Karpas-422 (cell line): ENCODE measurements at regions not wholly inside any gene's neighbourhood (a gene's known extent, or its start where the extent isn't known, plus 50 kb on each side); places are given as distances from the start of the nearest gene placed in this dataset.

Experiments used
- DNase-seq: peaks from one replicate; pipeline ENCODE4 v3.0.0-alpha.2; 2015
- H2AFZ ChIP-seq: fragments of 200-600 bp; sonication (generic); 2 replicates; pipeline ENCODE4 v1.6.1; 2014; ENCODE audit warnings: antibody characterized with exemption, low read length, mixed read lengths
- H3K27ac ChIP-seq: fragments of 200-600 bp; sonication (generic); 2 replicates; pipeline ENCODE4 v1.5.1; 2014; ENCODE audit warnings: mild to moderate bottlenecking, low read length, moderate library complexity
- H3K27me3 ChIP-seq: fragments of 200-600 bp; sonication (generic); 2 replicates; pipeline ENCODE4 v1.6.1; 2014; ENCODE audit warnings: low read length, mixed read lengths
- H3K36me3 ChIP-seq: fragments of 200-600 bp; sonication (generic); 2 replicates; pipeline ENCODE4 v1.6.1; 2014; ENCODE audit warnings: low read length, mixed read lengths; ENCODE audit not compliant: insufficient read depth
- H3K4me1 ChIP-seq: fragments of 200-600 bp; sonication (generic); 2 replicates; pipeline ENCODE4 v1.6.1; 2014; ENCODE audit warnings: mild to moderate bottlenecking, low read length, mixed read lengths
- H3K4me2 ChIP-seq: fragments of 200-600 bp; sonication (generic); 2 replicates; pipeline ENCODE4 v1.6.1; 2014; ENCODE audit warnings: low read length, low read depth, mild to moderate bottlenecking; ENCODE audit not compliant: poor library complexity, severe bottlenecking
- H3K4me3 ChIP-seq: fragments of 200-600 bp; sonication (generic); 2 replicates; pipeline ENCODE4 v1.5.1; 2014; ENCODE audit warnings: mild to moderate bottlenecking, antibody characterized with exemption, low read length, mixed read lengths
- H3K79me2 ChIP-seq: fragments of 200-600 bp; sonication (generic); 2 replicates; pipeline ENCODE4 v1.6.1; 2014; ENCODE audit warnings: mild to moderate bottlenecking, low read length, mixed read lengths
- H3K9ac ChIP-seq: fragments of 200-600 bp; sonication (generic); 2 replicates; pipeline ENCODE4 v1.6.0; 2014; ENCODE audit warnings: low read length
- H3K9me2 ChIP-seq: fragments of 200-600 bp; sonication (generic), shearing (Covaris generic); replicated peaks from 2 replicates; pipeline ENCODE4 v1.6.0; 2014; ENCODE audit warnings: mild to moderate bottlenecking, low read length, moderate library complexity; ENCODE audit not compliant: insufficient read depth
- H3K9me3 ChIP-seq: fragments of 300-700, 200-600 bp; sonication (generic); 2 replicates; pipeline ENCODE4 v1.6.1; 2014; ENCODE audit warnings: low read length, mixed read lengths
- H4K20me1 ChIP-seq: fragments of 200-600 bp; sonication (generic); 2 replicates; pipeline ENCODE4 v1.6.1; 2014; ENCODE audit warnings: mild to moderate bottlenecking, antibody characterized with exemption, low read length, low read depth; ENCODE audit not compliant: insufficient read depth

- Histone ChIP-seq H3K27me3 (no peaks in the 10 kb centered on the region), H4K20me1 (no peaks in the 10 kb centered on the region), H3K27ac (no peak overlapping the region), H2AFZ (no peak overlapping the region), H3K9me3 (no peaks in the 10 kb centered on the region), H3K79me2 (no peaks in the 10 kb centered on the region), H3K9me2 (no peaks in the 10 kb centered on the region), H3K4me1 (no peaks in the 10 kb centered on the region), H3K4me2 (no peak overlapping the region), H3K9ac (no peak overlapping the region), H3K4me3 (no peak overlapping the region), H3K36me3 (no peaks in the 10 kb centered on the region)
- DNase-seq = no peak
Measured at GRCh38 chr12:130216031-130216430, 53.8 kb downstream of the FZD10 start.

GRCh38 chr12:130218682-130219081 lies 56.4 kb downstream of the FZD10 start:
- Histone ChIP-seq H3K4me3 (no peak overlapping the region), H3K27me3 (no peaks in the 10 kb centered on the region)

GRCh38 chr12:130219929-130220705 lies 57.9 kb downstream of the FZD10 start:
- Histone ChIP-seq H3K27me3 (no peaks in the 10 kb centered on the region), H3K9me2 (no peaks in the 10 kb centered on the region), H3K4me2 (no peak overlapping the region), H3K9me3 (no peaks in the 10 kb centered on the region), H3K36me3 (no peaks in the 10 kb centered on the region), H3K79me2 (no peaks in the 10 kb centered on the region), H3K4me3 (no peak overlapping the region), H3K9ac (no peak overlapping the region), H2AFZ (no peak overlapping the region), H4K20me1 (no peaks in the 10 kb centered on the region), H3K4me1 (no peaks in the 10 kb centered on the region), H3K27ac (no peak overlapping the region)
- DNase-seq = no peak

More at GRCh38 chr12:130218682-130219081, 56.4 kb downstream of the FZD10 start:
- Histone ChIP-seq H3K4me2 (no peak overlapping the region), H3K9me3 (no peaks in the 10 kb centered on the region), H3K9ac (no peak overlapping the region), H3K27ac (no peak overlapping the region), H4K20me1 (no peaks in the 10 kb centered on the region), H3K36me3 (no peaks in the 10 kb centered on the region), H3K9me2 (no peaks in the 10 kb centered on the region), H3K4me1 (no peaks in the 10 kb centered on the region), H2AFZ (no peak overlapping the region), H3K79me2 (no peaks in the 10 kb centered on the region)
- DNase-seq = no peak

- H3K9ac ChIP-seq = no peak overlapping the region
- no peak overlapping the region for H3K4me2 ChIP-seq
- no peaks in the 10 kb centered on the region for H3K9me2 ChIP-seq
- no peak overlapping the region for H3K4me3 ChIP-seq
- H4K20me1 ChIP-seq = no peaks in the 10 kb centered on the region
- H3K27me3 ChIP-seq = no peaks in the 10 kb centered on the region
- DNase-seq = no peak
- no peaks in the 10 kb centered on the region for H3K79me2 ChIP-seq
- no peaks in the 10 kb centered on the region for H3K9me3 ChIP-seq
- no peaks in the 10 kb centered on the region for H3K36me3 ChIP-seq
- no peak overlapping the region for H3K27ac ChIP-seq
- no peak overlapping the region for H2AFZ ChIP-seq
- H3K4me1 ChIP-seq = no peaks in the 10 kb centered on the region
Measured at GRCh38 chr12:130220706-130221100, 58.4 kb downstream of the FZD10 start.

GRCh38 chr12:130222519-130223218 lies 60.4 kb downstream of the FZD10 start:
- Histone ChIP-seq H3K4me2 (no peak overlapping the region), H2AFZ (no peak overlapping the region), H3K4me3 (no peak overlapping the region), H3K9me3 (no peaks in the 10 kb centered on the region), H3K79me2 (no peaks in the 10 kb centered on the region), H4K20me1 (no peaks in the 10 kb centered on the region), H3K4me1 (no peaks in the 10 kb centered on the region), H3K27me3 (no peaks in the 10 kb centered on the region), H3K36me3 (no peaks in the 10 kb centered on the region), H3K27ac (no peak overlapping the region), H3K9me2 (no peaks in the 10 kb centered on the region), H3K9ac (no peak overlapping the region)
- no peak for DNase-seq

GRCh38 chr12:130223767-130224244 lies 61.5 kb downstream of the FZD10 start:
- Histone ChIP-seq H3K27me3 (no peaks in the 10 kb centered on the region), H3K36me3 (no peaks in the 10 kb centered on the region), H3K4me1 (no peaks in the 10 kb centered on the region), H3K9me2 (no peaks in the 10 kb centered on the region), H4K20me1 (no peaks in the 10 kb centered on the region), H3K9ac (no peak overlapping the region), H2AFZ (no peak overlapping the region), H3K4me3 (no peak overlapping the region), H3K4me2 (no peak overlapping the region), H3K27ac (no peak overlapping the region), H3K79me2 (no peaks in the 10 kb centered on the region), H3K9me3 (no peaks in the 10 kb centered on the region)
- no peak for DNase-seq

- Histone ChIP-seq H3K4me3 (no peak overlapping the region), H3K9me3 (no peaks in the 10 kb centered on the region), H3K4me1 (no peaks in the 10 kb centered on the region), H4K20me1 (no peaks in the 10 kb centered on the region), H3K9me2 (no peaks in the 10 kb centered on the region), H2AFZ (no peak overlapping the region), H3K36me3 (no peaks in the 10 kb centered on the region), H3K27me3 (no peaks in the 10 kb centered on the region), H3K79me2 (no peaks in the 10 kb centered on the region), H3K4me2 (no peak overlapping the region), H3K9ac (no peak overlapping the region), H3K27ac (no peak overlapping the region)
- no peak for DNase-seq
Measured at GRCh38 chr12:130224613-130225012, 62.3 kb downstream of the FZD10 start.

- no peak overlapping the region for H3K4me3 ChIP-seq
- no peak for DNase-seq
- no peak overlapping the region for H2AFZ ChIP-seq
- H3K27me3 ChIP-seq = no peaks in the 10 kb centered on the region
- H3K27ac ChIP-seq = no peak overlapping the region
- no peak overlapping the region for H3K4me2 ChIP-seq
- H3K79me2 ChIP-seq = no peaks in the 10 kb centered on the region
- no peak overlapping the region for H3K9ac ChIP-seq
- H3K9me2 ChIP-seq = no peaks in the 10 kb centered on the region
- no peaks in the 10 kb centered on the region; the same call in 1 of the 2 replicates for H3K9me3 ChIP-seq
- H3K36me3 ChIP-seq = no peaks in the 10 kb centered on the region
- no peaks in the 10 kb centered on the region for H3K4me1 ChIP-seq
- no peaks in the 10 kb centered on the region for H4K20me1 ChIP-seq
Measured at GRCh38 chr12:130225347-130225746, 63.1 kb downstream of the FZD10 start.
